ENCODE measurements at regions not wholly inside any gene's neighbourhood (a gene's known extent, or its start where the extent isn't known, plus 50 kb on each side); places are given as distances from the start of the nearest gene placed in this dataset.

- Histone ChIP-seq H3K36me3 (no peaks in the 10 kb centered on the region), H3K4me1 (no peaks in the 10 kb centered on the region), H3K27ac (replicated peaks in 1 of 4) (no peak overlapping the region), H3K9me3 (no peaks in the 10 kb centered on the region), H3K27me3 (no peaks in the 10 kb centered on the region), H3K4me3 (no peak overlapping the region)
- 91% methylated on average over 3 of the region's 4 CpGs for WGBS
- no peak for DNase-seq (ENCODE audit: extremely low spot score)
- intact Hi-C loops (cut with DNase I) = no loop called here
- TF ChIP-seq POLR2A (IDR thresholded peaks at IDR 0.05; ENCODE audit: low read depth) (no peak), CTCF (IDR thresholded peaks at IDR 0.05) (no peak), EP300 (IDR thresholded peaks at IDR 0.05) (no peak), POLR2AphosphoS5 (IDR thresholded peaks at IDR 0.05) (no peak)
These were observed 471.0 kb downstream of the TBC1D4 start for GRCh38 chr13:75010941-75011340.

- no peak overlapping the region for H3K4me3 ChIP-seq
- H3K4me1 ChIP-seq = no peaks in the 10 kb centered on the region
- H3K27ac ChIP-seq (replicated peaks in 1 of 4) = no peak overlapping the region
- H3K36me3 ChIP-seq = no peaks in the 10 kb centered on the region
- intact Hi-C loops (cut with DNase I) = no loop called here
- TF ChIP-seq POLR2A (IDR thresholded peaks at IDR 0.05; ENCODE audit: low read depth) = no peak
- no peak for DNase-seq (ENCODE audit: extremely low spot score)
- H3K9me3 ChIP-seq = no peaks in the 10 kb centered on the region
- H3K27me3 ChIP-seq = no peaks in the 10 kb centered on the region
These were observed 473.0 kb downstream of the TBC1D4 start for GRCh38 chr13:75008926-75009325.

GRCh38 chr13:74990992-74991391, 491.0 kb downstream of the TBC1D4 start:
- Histone ChIP-seq H3K27me3 (no peaks in the 10 kb centered on the region), H3K36me3 (no peaks in the 10 kb centered on the region), H3K27ac (replicated peaks in 1 of 4) (no peak overlapping the region), H3K4me1 (no peaks in the 10 kb centered on the region), H3K4me3 (no peak overlapping the region), H3K9me3 (no peaks in the 10 kb centered on the region)
- WGBS = 79% methylated on average over 2 of the region's 2 CpGs
- no peak for TF ChIP-seq EP300 (IDR thresholded peaks at IDR 0.05)
- no peak for TF ChIP-seq POLR2AphosphoS5 (IDR thresholded peaks at IDR 0.05)
- TF ChIP-seq CTCF (IDR thresholded peaks at IDR 0.05) = no peak
- no peak for TF ChIP-seq POLR2A (IDR thresholded peaks at IDR 0.05; ENCODE audit: low read depth)
- intact Hi-C loops (cut with DNase I) = no loop called here
- no peak for DNase-seq (ENCODE audit: extremely low spot score)

GRCh38 chr13:74987124-74987690, 494.8 kb downstream of the TBC1D4 start:
- no peak for TF ChIP-seq POLR2A (IDR thresholded peaks at IDR 0.05; ENCODE audit: low read depth)
- TF ChIP-seq POLR2AphosphoS5 (IDR thresholded peaks at IDR 0.05) = no peak
- TF ChIP-seq CTCF (IDR thresholded peaks at IDR 0.05) = no peak
- no peak for TF ChIP-seq EP300 (IDR thresholded peaks at IDR 0.05)

GRCh38 chr13:74986609-74987008, 495.4 kb downstream of the TBC1D4 start:
- H3K36me3 ChIP-seq = no peaks in the 10 kb centered on the region
- no peaks in the 10 kb centered on the region for H3K9me3 ChIP-seq
- DNase-seq (ENCODE audit: extremely low spot score) = no peak
- no peak overlapping the region for H3K27ac ChIP-seq (replicated peaks in 1 of 4)
- no peaks in the 10 kb centered on the region for H3K27me3 ChIP-seq
- no peak overlapping the region for H3K4me3 ChIP-seq
- no peaks in the 10 kb centered on the region for H3K4me1 ChIP-seq
- TF ChIP-seq POLR2A (IDR thresholded peaks at IDR 0.05; ENCODE audit: low read depth) (no peak), EP300 (IDR thresholded peaks at IDR 0.05) (no peak), CTCF (IDR thresholded peaks at IDR 0.05) (no peak), POLR2AphosphoS5 (IDR thresholded peaks at IDR 0.05) (no peak)
- intact Hi-C loops (cut with DNase I) = no loop called here
- WGBS = 86% methylated on average over 2 of the region's 2 CpGs

More at GRCh38 chr13:74987124-74987690, 494.8 kb downstream of the TBC1D4 start:
- Histone ChIP-seq H3K27ac (replicated peaks in 1 of 4) (no peak overlapping the region), H3K27me3 (no peaks in the 10 kb centered on the region), H3K36me3 (no peaks in the 10 kb centered on the region), H3K4me3 (no peak overlapping the region), H3K4me1 (no peaks in the 10 kb centered on the region), H3K9me3 (no peaks in the 10 kb centered on the region)
- intact Hi-C loops (cut with DNase I) = no loop called here
- DNase-seq (ENCODE audit: extremely low spot score) = no peak
